Tibial nerve (tissue), 4 donors: ENCODE measurements at regions not wholly inside any gene's neighbourhood (a gene's known extent, or its start where the extent isn't known, plus 50 kb on each side); places are given as distances from the start of the nearest gene placed in this dataset.

Experiments
- DNase-seq, 2 donors: peaks; one replicate each; pipeline ENCODE4 v3.0.0-alpha.2; 2019; ENCODE audit warnings: low spot score in 2 of 2
- H3K27ac ChIP-seq, 4 donors: fragments of 200-600 bp; sonication (generic) in 3 of 4; one replicate each; pipeline ENCODE4 v1.5.1; 2017 to 2019; ENCODE audit warnings: mild to moderate bottlenecking in 1 of 4
- H3K27me3 ChIP-seq, 2 donors: fragments of 200-600 bp; sonication (generic) in 1 of 2; one replicate each; pipeline versions ENCODE4 v1.5.1 to v1.6.0; 2017 to 2019
- H3K36me3 ChIP-seq, 3 donors: fragments of 200-600 bp; sonication (generic); one replicate each; pipeline ENCODE4 v1.5.1; 2018 to 2019
- H3K4me1 ChIP-seq, 4 donors: fragments of 200-600 bp; sonication (generic) in 3 of 4; one replicate each; pipeline ENCODE4 v1.5.1; 2017 to 2019
- H3K4me3 ChIP-seq, 4 donors: fragments of 200-600 bp; sonication (generic) in 3 of 4; one replicate each; pipeline ENCODE4 v1.5.1; 2017 to 2019; ENCODE audit warnings: mild to moderate bottlenecking in 1 of 4, moderate library complexity in 1 of 4
- H3K9me3 ChIP-seq, 4 donors: fragments of 200-600 bp; sonication (generic) in 3 of 4; one replicate each; pipeline ENCODE4 v1.5.1; 2017 to 2019
- EP300 ChIP-seq, 2 donors: sonication (generic); formaldehyde crosslinking; IDR thresholded peaks; one replicate each; pipeline ENCODE4 v1.6.1; 2017; ENCODE audit warnings: antibody characterized with exemption in 2 of 2, mild to moderate bottlenecking in 1 of 2
- POLR2A ChIP-seq, 2 donors: fragments of 450-650 bp; IDR thresholded peaks; one replicate each; pipeline ENCODE4 v1.6.1; 2017; ENCODE audit warnings: antibody characterized with exemption in 2 of 2, mild to moderate bottlenecking in 2 of 2, moderate library complexity in 2 of 2
- WGBS, 2 donors: methylation state at CpG; one replicate each; pipeline ENCODE4 v1.1.5; 2018; 5-methylcytosine and 5-hydroxymethylcytosine counted together
- TF ChIP-seq, protein P1 (sequence below), 5 experiments: fragments of 200-600 bp in 3 of 5; fragments of 450-650 bp in 2 of 5; sonication (generic) in 3 of 5; IDR thresholded peaks; one replicate each; pipeline ENCODE4 v1.5.1; 2016 to 2019; ENCODE audit warnings: antibody characterized with exemption in 5 of 5, mild to moderate bottlenecking in 3 of 5, moderate library complexity in 2 of 5

DNA sequence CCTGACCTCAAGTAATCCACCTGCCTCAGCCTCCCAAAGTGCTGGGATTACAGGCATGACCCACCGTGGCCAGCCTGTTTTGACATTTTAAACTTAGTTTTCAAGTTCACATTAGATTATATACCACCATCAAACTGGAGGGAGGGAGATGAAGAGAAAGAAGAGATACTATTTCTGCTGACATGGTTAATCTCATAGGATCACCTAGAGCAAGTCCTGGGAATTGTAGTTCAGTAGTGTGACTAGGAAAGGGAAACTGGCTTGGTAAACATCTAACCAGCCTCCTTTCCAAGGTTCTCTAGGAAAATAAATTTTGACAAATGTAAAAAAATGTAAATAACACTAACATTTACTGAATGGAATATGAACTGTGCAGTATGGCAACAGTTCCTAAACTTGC, 120.5 kb upstream of the ASCC3 start:
- WGBS, 2 donors = 43 to 68% methylated on average over 1 of the region's 1 CpG

DNA sequence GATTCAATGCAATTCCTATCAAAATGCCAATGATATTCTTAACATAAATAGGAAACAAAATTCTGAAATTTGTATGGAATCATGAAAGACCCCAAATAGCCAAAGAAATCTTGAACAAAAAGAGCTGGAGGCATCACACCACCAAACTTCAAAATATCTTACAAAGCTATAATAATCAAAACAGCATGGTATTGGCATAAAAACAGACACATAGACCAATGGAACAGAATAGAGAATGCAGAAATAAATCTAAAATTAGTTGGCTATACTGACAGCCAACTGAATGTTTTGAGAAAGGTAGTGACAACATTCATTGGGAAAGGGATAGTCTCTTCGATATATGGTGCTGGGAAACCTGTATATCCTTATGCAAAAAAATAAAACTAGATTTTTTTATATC, 121.9 kb upstream of the ASCC3 start:
- Histone ChIP-seq H3K4me1 (no peaks in the 10 kb centered on the region), H3K36me3 (no peaks in the 10 kb centered on the region), H3K27ac (no peak overlapping the region), H3K4me3 (no peak overlapping the region), H3K27me3 (no peaks in the 10 kb centered on the region), H3K9me3 (peaks cover 0 to 20% (median 0%) of the 10 kb centered on the region in 4 donors)
- no peak for DNase-seq
- no peak for TF ChIP-seq POLR2A (IDR thresholded peaks at IDR 0.05)
- TF ChIP-seq, protein P1, sequence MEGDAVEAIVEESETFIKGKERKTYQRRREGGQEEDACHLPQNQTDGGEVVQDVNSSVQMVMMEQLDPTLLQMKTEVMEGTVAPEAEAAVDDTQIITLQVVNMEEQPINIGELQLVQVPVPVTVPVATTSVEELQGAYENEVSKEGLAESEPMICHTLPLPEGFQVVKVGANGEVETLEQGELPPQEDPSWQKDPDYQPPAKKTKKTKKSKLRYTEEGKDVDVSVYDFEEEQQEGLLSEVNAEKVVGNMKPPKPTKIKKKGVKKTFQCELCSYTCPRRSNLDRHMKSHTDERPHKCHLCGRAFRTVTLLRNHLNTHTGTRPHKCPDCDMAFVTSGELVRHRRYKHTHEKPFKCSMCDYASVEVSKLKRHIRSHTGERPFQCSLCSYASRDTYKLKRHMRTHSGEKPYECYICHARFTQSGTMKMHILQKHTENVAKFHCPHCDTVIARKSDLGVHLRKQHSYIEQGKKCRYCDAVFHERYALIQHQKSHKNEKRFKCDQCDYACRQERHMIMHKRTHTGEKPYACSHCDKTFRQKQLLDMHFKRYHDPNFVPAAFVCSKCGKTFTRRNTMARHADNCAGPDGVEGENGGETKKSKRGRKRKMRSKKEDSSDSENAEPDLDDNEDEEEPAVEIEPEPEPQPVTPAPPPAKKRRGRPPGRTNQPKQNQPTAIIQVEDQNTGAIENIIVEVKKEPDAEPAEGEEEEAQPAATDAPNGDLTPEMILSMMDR (IDR thresholded peaks at IDR 0.05) = no peak
- no peak for TF ChIP-seq EP300 (IDR thresholded peaks at IDR 0.05)
- 93 to 100% methylated on average over 1 of the region's 1 CpG for WGBS, 2 donors

More for the DNA sequence above, 120.5 kb upstream of the ASCC3 start:
- H3K9me3 ChIP-seq = peaks cover 0 to 20% (median 0%) of the 10 kb centered on the region in 4 donors
- H3K27ac ChIP-seq = no peak overlapping the region
- TF ChIP-seq POLR2A (IDR thresholded peaks at IDR 0.05) = no peak
- TF ChIP-seq, protein P1 (IDR thresholded peaks at IDR 0.05) = no peak
- TF ChIP-seq EP300 (IDR thresholded peaks at IDR 0.05) = no peak
- no peaks in the 10 kb centered on the region for H3K36me3 ChIP-seq
- H3K27me3 ChIP-seq = no peaks in the 10 kb centered on the region
- no peak overlapping the region for H3K4me3 ChIP-seq
- DNase-seq = no peak
- no peaks in the 10 kb centered on the region for H3K4me1 ChIP-seq

DNA sequence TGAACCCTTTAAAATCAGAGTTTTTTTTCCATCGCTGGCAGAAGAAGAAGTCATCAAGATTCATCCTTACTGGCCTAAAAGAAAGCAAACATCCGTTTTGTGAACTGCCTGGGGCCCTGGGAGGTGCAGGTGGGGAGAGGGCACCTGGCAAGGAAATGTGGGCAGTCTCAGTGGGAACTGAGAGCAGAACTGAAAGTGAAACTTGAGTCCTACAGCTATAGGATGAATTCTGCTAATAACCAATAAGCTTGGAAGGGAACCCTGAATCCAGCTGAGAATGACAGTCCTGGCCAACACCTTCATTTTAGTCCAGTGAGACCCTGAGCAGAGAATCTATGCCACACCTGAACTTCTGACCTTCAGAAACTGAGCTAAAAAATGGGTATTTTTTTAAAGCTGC, 130.1 kb upstream of the ASCC3 start:
- DNase-seq = no peak
- TF ChIP-seq EP300 (IDR thresholded peaks at IDR 0.05) (no peak), POLR2A (IDR thresholded peaks at IDR 0.05) (no peak)
- TF ChIP-seq, protein P1 (IDR thresholded peaks at IDR 0.05) = no peak
- Histone ChIP-seq H3K4me1 (no peaks in the 10 kb centered on the region), H3K9me3 (no peaks in the 10 kb centered on the region), H3K36me3 (no peaks in the 10 kb centered on the region), H3K27ac (no peak overlapping the region), H3K27me3 (no peaks in the 10 kb centered on the region), H3K4me3 (no peak overlapping the region)
- 59 to 71% methylated on average over 2 of the region's 2 CpGs for WGBS, 2 donors

DNA sequence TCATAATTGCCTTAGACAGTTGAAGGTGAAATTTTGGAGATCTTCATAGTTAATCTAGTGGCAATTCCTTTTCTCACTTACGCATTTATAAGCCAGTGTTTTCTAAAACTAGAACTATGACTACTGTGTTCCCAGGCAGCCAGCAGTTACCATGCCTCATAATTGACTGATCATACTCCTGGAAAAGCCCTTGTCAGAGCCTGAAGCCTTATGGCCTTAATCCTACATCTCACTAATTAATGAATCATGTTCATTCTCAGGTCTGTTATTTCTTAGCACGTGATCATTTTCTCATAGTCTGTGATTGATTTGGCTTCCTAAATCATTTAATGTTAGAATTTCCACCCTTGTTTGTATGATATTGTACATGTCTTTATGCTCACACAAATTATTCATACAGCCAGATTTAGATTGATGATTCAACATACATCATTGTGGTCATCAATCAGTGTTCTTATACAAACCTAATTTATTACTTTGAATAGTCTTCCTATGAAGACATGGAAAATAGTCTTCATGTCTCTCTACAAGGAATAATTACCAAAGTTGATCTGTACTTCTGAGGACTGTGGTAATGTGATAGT, 132.6 kb upstream of the ASCC3 start:
- WGBS, 2 donors = 82 to 83% methylated on average over 2 of the region's 2 CpGs
- no peak for TF ChIP-seq POLR2A (IDR thresholded peaks at IDR 0.05)
- no peak for TF ChIP-seq EP300 (IDR thresholded peaks at IDR 0.05)
- TF ChIP-seq, protein P1 (IDR thresholded peaks at IDR 0.05) = no peak
- Histone ChIP-seq H3K4me1 (no peaks in the 10 kb centered on the region), H3K27ac (no peak overlapping the region), H3K9me3 (no peaks in the 10 kb centered on the region), H3K4me3 (no peak overlapping the region), H3K36me3 (no peaks in the 10 kb centered on the region), H3K27me3 (no peaks in the 10 kb centered on the region)
- no peak for DNase-seq

DNA sequence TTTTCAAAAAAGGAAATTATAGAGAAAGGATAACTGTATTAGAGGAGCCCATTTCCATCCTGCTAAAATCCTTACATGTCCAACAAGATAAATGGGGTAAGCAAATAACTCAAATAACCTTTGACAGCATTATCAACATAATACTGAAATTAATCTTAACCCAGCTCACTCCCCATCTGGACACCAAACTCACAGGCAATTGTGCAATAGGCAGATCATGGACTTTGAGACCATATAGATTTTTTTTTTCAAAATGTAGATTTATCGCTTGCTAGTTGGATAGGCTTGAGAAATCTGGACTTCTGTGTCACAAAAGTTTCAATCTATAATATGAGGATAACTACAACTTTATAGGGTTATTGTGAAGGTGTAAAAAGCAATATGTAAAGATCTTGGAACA, 134.4 kb upstream of the ASCC3 start:
- Histone ChIP-seq H3K27ac (no peak overlapping the region), H3K36me3 (no peaks in the 10 kb centered on the region), H3K4me1 (no peaks in the 10 kb centered on the region), H3K4me3 (no peak overlapping the region), H3K9me3 (no peaks in the 10 kb centered on the region), H3K27me3 (no peaks in the 10 kb centered on the region)
- 96 to 98% methylated on average over 1 of the region's 1 CpG for WGBS, 2 donors
- no peak for DNase-seq
- TF ChIP-seq, protein P1 (IDR thresholded peaks at IDR 0.05) = no peak
- TF ChIP-seq EP300 (IDR thresholded peaks at IDR 0.05) (no peak), POLR2A (IDR thresholded peaks at IDR 0.05) (no peak)
